Thyroid gland (tissue), 4 donors: ENCODE measurements at regions not wholly inside any gene's neighbourhood (a gene's known extent, or its start where the extent isn't known, plus 50 kb on each side); places are given as distances from the start of the nearest gene placed in this dataset.

Experiments used
- DNase-seq, 2 donors: peaks; one replicate each; pipeline ENCODE4 v3.0.0-alpha.2; 2019
- H3K27ac ChIP-seq, 3 donors: fragments of 200-600 bp; sonication (generic); 1 replicate in 2 of 3; 2 replicates in 1 of 3; pipeline ENCODE4 v1.5.1; 2016 to 2019; ENCODE audit warnings: mild to moderate bottlenecking in 1 of 3, moderate library complexity in 1 of 3
- H3K27me3 ChIP-seq: fragments of 200-600 bp; sonication (generic); one replicate; pipeline ENCODE4 v1.5.1; 2019
- H3K36me3 ChIP-seq, 2 donors: fragments of 200-600 bp; sonication (generic); one replicate each; pipeline ENCODE4 v1.5.1; 2016 to 2019
- H3K4me1 ChIP-seq, 2 donors: fragments of 200-600 bp; sonication (generic); one replicate each; pipeline ENCODE4 v1.5.1; 2017 to 2019
- H3K4me3 ChIP-seq, 3 donors: fragments of 200-600 bp; sonication (generic); replicated peaks in 1 of 3; 1 replicate in 2 of 3; 2 replicates in 1 of 3; pipeline ENCODE4 v1.5.1; 2016; ENCODE audit warnings: mild to moderate bottlenecking in 1 of 3
- H3K9me3 ChIP-seq: fragments of 200-600 bp; sonication (generic); one replicate; pipeline ENCODE4 v1.5.1; 2017
- POLR2A ChIP-seq, 2 donors: fragments of 450-650 bp; IDR thresholded peaks; one replicate each; pipeline ENCODE4 v1.6.1; 2017; ENCODE audit warnings: antibody characterized with exemption in 2 of 2, mild to moderate bottlenecking in 2 of 2, moderate library complexity in 1 of 2
- WGBS, 2 donors: methylation state at CpG; one replicate each; pipeline ENCODE4 v1.1.5; 2017; 5-methylcytosine and 5-hydroxymethylcytosine counted together
- intact Hi-C: fragments of 100-400 bp; cut with DNase I; formaldehyde crosslinking; loops from one replicate; pipeline ENCODE4 v1.15.1; 2023
- TF ChIP-seq, protein P1 (sequence below), 6 experiments: fragments of 200-600 bp in 3 of 6; fragments of 450-650 bp in 3 of 6; sonication (generic) in 3 of 6; IDR thresholded peaks; one replicate each; pipeline ENCODE4 v1.5.1; 2016 to 2019; ENCODE audit warnings: antibody characterized with exemption in 6 of 6, mild to moderate bottlenecking in 2 of 6, inconsistent platforms in 1 of 6, moderate library complexity in 1 of 6

DNA sequence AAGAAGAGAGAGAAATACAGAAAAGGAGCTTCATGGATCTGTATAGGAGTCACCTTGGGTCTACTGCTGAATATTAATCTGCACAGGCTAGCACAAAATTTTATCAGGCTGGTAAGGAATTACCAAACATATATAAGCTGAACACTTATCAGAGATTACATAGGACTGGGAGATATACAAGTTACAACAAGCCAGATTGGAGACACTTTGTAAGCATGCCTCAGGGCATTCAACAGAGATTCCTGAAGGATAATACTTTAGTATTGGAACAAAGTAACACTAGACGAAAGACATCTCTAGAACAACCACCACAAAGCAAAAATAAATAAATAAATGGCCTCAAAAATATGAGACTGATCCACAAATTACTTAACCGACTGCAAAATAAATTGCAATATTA lies 197.8 kb downstream of the ANXA1 start:
- Histone ChIP-seq H3K4me3 (no peak overlapping the region), H3K4me1 (no peaks in the 10 kb centered on the region), H3K27me3 (no peaks in the 10 kb centered on the region), H3K36me3 (no peaks in the 10 kb centered on the region), H3K9me3 (no peaks in the 10 kb centered on the region), H3K27ac (no peak overlapping the region)
- intact Hi-C loops: no loop called here
- no peak for DNase-seq
- TF ChIP-seq, protein P1, sequence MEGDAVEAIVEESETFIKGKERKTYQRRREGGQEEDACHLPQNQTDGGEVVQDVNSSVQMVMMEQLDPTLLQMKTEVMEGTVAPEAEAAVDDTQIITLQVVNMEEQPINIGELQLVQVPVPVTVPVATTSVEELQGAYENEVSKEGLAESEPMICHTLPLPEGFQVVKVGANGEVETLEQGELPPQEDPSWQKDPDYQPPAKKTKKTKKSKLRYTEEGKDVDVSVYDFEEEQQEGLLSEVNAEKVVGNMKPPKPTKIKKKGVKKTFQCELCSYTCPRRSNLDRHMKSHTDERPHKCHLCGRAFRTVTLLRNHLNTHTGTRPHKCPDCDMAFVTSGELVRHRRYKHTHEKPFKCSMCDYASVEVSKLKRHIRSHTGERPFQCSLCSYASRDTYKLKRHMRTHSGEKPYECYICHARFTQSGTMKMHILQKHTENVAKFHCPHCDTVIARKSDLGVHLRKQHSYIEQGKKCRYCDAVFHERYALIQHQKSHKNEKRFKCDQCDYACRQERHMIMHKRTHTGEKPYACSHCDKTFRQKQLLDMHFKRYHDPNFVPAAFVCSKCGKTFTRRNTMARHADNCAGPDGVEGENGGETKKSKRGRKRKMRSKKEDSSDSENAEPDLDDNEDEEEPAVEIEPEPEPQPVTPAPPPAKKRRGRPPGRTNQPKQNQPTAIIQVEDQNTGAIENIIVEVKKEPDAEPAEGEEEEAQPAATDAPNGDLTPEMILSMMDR (IDR thresholded peaks at IDR 0.05): no peak
- TF ChIP-seq POLR2A (IDR thresholded peaks at IDR 0.05): no peak
- 69 to 74% methylated on average over 2 of the region's 2 CpGs for WGBS, 2 donors

DNA sequence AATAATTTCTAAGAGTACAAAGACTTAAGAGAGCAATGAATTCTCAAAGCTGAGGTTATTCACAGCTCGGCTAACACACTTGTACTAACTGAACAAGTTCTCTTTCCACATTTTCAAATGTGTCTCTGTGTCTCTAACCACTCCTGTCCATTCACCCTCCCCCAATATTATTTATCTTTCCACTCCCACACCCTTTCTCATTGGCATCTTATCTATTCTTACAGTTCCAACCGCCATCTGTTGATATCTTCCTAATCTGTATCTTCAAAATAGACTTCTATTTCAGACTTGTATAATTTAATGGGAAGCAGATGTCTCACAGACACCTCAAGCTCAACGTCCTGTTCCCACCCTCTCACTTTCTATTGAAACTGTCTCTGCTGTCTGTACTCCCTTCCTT lies 205.9 kb downstream of the ANXA1 start:
- WGBS, 2 donors: 58 to 63% methylated on average over 3 of the region's 3 CpGs
- Histone ChIP-seq H3K27me3 (no peaks in the 10 kb centered on the region), H3K4me3 (no peak overlapping the region), H3K27ac (no peak overlapping the region), H3K4me1 (no peaks in the 10 kb centered on the region), H3K36me3 (no peaks in the 10 kb centered on the region), H3K9me3 (no peaks in the 10 kb centered on the region)
- no peak for DNase-seq
- intact Hi-C loops: no loop called here
- TF ChIP-seq POLR2A (IDR thresholded peaks at IDR 0.05): no peak
- TF ChIP-seq, protein P1 (IDR thresholded peaks at IDR 0.05): no peak

DNA sequence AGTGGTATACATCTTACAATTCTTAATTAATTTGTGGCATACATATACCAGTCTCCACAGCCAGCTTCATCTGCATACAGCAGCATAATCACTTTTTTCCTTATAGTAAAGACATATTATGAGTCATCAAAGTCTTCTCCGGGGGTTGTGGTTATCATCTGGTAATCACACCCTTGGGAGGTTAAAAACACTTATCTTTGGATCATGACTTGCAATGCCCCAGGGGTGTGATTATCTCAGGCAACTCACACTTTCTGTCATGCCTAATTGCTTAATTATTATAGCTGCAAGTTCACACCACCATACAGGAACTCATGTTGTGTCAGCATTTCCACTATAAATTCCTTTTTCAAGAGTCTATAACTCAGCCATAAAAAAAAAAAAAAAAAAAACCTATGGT lies 218.4 kb downstream of the ANXA1 start:
- DNase-seq: no peak
- H3K9me3 ChIP-seq: no peaks in the 10 kb centered on the region
- intact Hi-C loops: no loop called here
- no peak for TF ChIP-seq POLR2A (IDR thresholded peaks at IDR 0.05)
- TF ChIP-seq, protein P1 (IDR thresholded peaks at IDR 0.05): no peak
- H3K27ac ChIP-seq: no peak overlapping the region
- 36 to 61% methylated on average over 1 of the region's 1 CpG for WGBS, 2 donors
- H3K36me3 ChIP-seq: no peaks in the 10 kb centered on the region
- H3K4me1 ChIP-seq: no peaks in the 10 kb centered on the region
- no peak overlapping the region for H3K4me3 ChIP-seq
- H3K27me3 ChIP-seq: no peaks in the 10 kb centered on the region

DNA sequence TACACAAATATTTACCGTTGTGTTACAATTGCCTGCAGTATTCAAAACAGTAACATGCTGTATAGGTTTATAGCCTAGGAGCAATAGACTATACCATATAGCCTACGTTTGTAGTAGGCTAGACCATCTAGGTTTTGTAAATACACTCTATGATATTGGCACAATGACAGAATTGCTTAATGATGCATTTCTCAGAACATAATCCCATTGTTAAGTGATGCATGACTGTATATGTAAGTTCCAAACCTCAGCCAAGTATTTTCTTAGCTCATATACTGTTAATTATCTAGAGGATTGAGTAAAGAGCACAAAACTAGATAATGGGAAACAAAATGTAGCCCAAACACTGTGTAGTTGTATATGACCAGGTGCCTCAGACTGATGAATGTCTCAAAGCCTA lies 220.1 kb downstream of the ANXA1 start:
- 32 to 37% methylated on average over 2 of the region's 2 CpGs for WGBS, 2 donors
- Histone ChIP-seq H3K4me3 (no peak overlapping the region), H3K36me3 (no peaks in the 10 kb centered on the region), H3K27me3 (no peaks in the 10 kb centered on the region), H3K4me1 (no peaks in the 10 kb centered on the region), H3K9me3 (no peaks in the 10 kb centered on the region), H3K27ac (no peak overlapping the region)
- TF ChIP-seq, protein P1 (IDR thresholded peaks at IDR 0.05): no peak
- TF ChIP-seq POLR2A (IDR thresholded peaks at IDR 0.05): no peak
- no peak for DNase-seq
- intact Hi-C loops: no loop called here

DNA sequence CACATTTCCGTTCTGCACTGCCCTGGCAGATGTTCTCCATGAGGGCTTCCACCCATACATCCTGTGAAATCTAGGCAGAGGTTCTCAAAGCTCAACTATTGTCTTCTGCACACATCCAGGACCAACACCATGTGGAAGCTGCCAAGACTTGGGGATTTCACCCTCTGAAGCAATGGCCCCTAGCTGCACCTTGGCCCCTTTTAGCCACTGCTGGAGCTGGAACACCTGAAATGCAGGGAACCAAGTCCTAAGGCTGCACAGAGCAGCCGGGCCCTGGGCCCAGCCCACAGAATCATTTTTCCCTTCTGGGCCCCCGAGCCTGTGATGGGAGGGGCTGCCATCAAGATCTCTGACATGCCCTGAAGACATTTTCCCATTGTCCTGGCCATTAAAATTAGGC lies 228.7 kb downstream of the ANXA1 start:
- no peak overlapping the region for H3K4me3 ChIP-seq
- no peak for DNase-seq
- no peak overlapping the region for H3K27ac ChIP-seq
- no peaks in the 10 kb centered on the region for H3K4me1 ChIP-seq
- intact Hi-C loops: no loop called here
- TF ChIP-seq, protein P1 (IDR thresholded peaks at IDR 0.05): no peak
- no peak for TF ChIP-seq POLR2A (IDR thresholded peaks at IDR 0.05)
- H3K9me3 ChIP-seq: no peaks in the 10 kb centered on the region
- no peaks in the 10 kb centered on the region for H3K36me3 ChIP-seq
- 74 to 79% methylated on average over 3 of the region's 3 CpGs for WGBS, 2 donors
- H3K27me3 ChIP-seq: no peaks in the 10 kb centered on the region
